ENCODE measurements at regions not wholly inside any gene's neighbourhood (a gene's known extent, or its start where the extent isn't known, plus 50 kb on each side); places are given as distances from the start of the nearest gene placed in this dataset.

DNA sequence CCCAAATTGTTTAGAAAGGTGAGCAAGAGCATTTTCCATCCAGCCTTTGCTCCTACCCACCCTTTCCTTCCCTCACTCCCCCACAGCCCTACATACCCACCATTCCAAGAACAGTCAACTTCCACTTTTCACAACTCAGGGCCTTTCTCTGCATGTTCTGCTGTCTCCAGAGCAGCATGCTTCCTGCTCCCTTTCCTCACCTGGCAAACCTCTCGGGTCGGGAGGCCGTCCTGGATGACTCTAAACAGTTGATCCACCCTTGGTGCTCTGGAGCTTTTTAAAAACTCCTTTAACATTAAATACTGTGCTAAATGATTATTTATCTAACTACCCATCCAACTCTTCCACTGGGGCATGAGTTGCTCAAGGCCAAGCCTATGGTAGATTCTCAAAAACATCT is 200.6 kb downstream of the SETD4 start:
- Histone ChIP-seq H3K36me3 (no peaks in the 10 kb centered on the region), H3K27ac (peak overlapping the region in 2 of 4 donors; percentile 67 to 75), H3K27me3 (no peaks in the 10 kb centered on the region), H3K4me3 (no peak overlapping the region), H3K9me3 (no peaks in the 10 kb centered on the region), H3K4me1 (peaks cover 0 to 16% (median 3%) of the 10 kb centered on the region in 4 donors)
- no peak for TF ChIP-seq POLR2A (IDR thresholded peaks at IDR 0.05)
- TF ChIP-seq, protein P1, sequence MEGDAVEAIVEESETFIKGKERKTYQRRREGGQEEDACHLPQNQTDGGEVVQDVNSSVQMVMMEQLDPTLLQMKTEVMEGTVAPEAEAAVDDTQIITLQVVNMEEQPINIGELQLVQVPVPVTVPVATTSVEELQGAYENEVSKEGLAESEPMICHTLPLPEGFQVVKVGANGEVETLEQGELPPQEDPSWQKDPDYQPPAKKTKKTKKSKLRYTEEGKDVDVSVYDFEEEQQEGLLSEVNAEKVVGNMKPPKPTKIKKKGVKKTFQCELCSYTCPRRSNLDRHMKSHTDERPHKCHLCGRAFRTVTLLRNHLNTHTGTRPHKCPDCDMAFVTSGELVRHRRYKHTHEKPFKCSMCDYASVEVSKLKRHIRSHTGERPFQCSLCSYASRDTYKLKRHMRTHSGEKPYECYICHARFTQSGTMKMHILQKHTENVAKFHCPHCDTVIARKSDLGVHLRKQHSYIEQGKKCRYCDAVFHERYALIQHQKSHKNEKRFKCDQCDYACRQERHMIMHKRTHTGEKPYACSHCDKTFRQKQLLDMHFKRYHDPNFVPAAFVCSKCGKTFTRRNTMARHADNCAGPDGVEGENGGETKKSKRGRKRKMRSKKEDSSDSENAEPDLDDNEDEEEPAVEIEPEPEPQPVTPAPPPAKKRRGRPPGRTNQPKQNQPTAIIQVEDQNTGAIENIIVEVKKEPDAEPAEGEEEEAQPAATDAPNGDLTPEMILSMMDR (IDR thresholded peaks at IDR 0.05), result no peak
- peak in 1 of 3 donors; percentile 54 for DNase-seq

- H3K36me3 ChIP-seq, result no peaks in the 10 kb centered on the region
- no peak overlapping the region for H3K4me3 ChIP-seq
- TF ChIP-seq, protein P1 (IDR thresholded peaks at IDR 0.05), result no peak
- no peak for TF ChIP-seq POLR2A (IDR thresholded peaks at IDR 0.05)
- H3K27ac ChIP-seq, result no peak overlapping the region
- no peaks in the 10 kb centered on the region for H3K9me3 ChIP-seq
- H3K27me3 ChIP-seq, result no peaks in the 10 kb centered on the region
- no peak for DNase-seq
- peaks cover 0 to 15% (median 3%) of the 10 kb centered on the region in 4 donors for H3K4me1 ChIP-seq
These were observed 203.2 kb downstream of the SETD4 start for GRCh38 chr21:35857095-35857494.

GRCh38 chr21:35855484-35855883 is 204.8 kb downstream of the SETD4 start:
- TF ChIP-seq, protein P1 (IDR thresholded peaks at IDR 0.05), result no peak
- TF ChIP-seq POLR2A (IDR thresholded peaks at IDR 0.05), result no peak
- no peak for DNase-seq
- Histone ChIP-seq H3K9me3 (no peaks in the 10 kb centered on the region), H3K36me3 (no peaks in the 10 kb centered on the region), H3K27me3 (no peaks in the 10 kb centered on the region), H3K4me1 (no peaks in the 10 kb centered on the region), H3K4me3 (no peak overlapping the region), H3K27ac (no peak overlapping the region)

DNA sequence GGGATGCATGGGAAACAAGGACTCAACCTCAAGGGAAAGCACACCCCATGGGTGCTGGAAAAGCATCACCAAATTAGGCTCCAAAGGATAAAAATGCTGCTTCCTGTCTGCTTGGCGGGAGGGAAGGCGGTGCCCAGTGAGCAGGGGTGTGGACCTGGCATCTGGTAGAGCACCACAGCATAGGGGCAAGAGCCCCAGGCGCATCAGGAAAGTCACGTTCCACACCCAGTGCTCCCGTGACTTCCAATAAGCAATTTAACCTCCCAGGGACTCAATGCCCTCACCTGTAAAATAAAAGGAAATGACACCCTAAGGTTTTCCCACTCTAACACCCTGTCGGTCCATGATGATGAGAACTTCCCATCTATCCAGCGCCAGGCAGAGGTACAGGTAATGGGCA is 206.0 kb downstream of the SETD4 start:
- Histone ChIP-seq H3K27me3 (no peaks in the 10 kb centered on the region), H3K4me1 (no peaks in the 10 kb centered on the region), H3K27ac (no peak overlapping the region), H3K36me3 (no peaks in the 10 kb centered on the region), H3K9me3 (no peaks in the 10 kb centered on the region), H3K4me3 (no peak overlapping the region)
- TF ChIP-seq, protein P1 (IDR thresholded peaks at IDR 0.05), result no peak
- no peak for TF ChIP-seq POLR2A (IDR thresholded peaks at IDR 0.05)
- DNase-seq, result no peak

DNA sequence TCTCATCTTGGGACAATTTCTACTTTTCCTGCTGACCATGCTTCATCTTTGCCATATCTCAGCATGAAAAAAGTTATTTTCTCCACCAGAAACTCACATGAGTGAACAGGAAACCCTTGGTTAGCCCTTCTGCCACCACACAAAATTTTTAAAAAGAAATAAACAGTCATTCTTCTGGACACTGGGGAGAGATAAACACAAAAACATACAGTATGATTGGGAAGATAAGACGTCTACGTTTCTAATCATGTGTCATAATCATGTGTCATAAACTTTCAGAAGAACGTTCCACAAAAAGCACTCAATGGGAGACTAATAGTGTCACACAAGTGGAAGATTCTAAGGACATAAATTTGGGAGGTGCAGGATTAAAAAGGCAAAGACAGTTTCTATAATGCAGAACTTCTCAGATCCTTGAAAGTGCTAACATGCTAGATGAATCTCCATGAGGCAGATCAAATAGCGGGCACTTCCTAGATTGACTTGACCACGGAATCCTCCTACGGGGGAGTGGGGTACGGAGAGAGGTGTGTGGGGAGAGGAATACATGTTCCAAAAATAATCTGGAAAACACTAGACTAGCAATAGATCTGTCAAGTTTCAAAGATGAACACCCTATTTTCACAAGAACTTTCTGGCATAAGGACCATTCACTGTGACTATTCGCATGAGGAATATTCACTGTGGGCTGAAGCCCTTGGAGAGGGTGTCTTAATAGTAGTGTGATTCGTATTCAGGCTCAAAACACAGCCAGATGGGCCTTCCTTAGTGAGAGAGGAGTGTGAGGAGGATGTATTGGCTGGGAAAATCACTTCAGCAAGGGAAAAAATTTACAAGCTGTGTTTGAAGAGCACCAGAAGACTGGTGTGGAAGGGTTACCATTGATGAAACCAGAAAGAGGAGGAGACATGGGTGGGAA is 206.7 kb downstream of the SETD4 start:
- no peaks in the 10 kb centered on the region for H3K4me1 ChIP-seq
- H3K4me3 ChIP-seq, result no peak overlapping the region
- no peaks in the 10 kb centered on the region for H3K36me3 ChIP-seq
- no peaks in the 10 kb centered on the region for H3K9me3 ChIP-seq
- TF ChIP-seq, protein P1 (IDR thresholded peaks at IDR 0.05), result no peak
- TF ChIP-seq POLR2A (IDR thresholded peaks at IDR 0.05), result no peak
- no peaks in the 10 kb centered on the region for H3K27me3 ChIP-seq
- DNase-seq, result no peak
- no peak overlapping the region for H3K27ac ChIP-seq
